CD14-positive monocyte (primary cell): ENCODE measurements at regions not wholly inside any gene's neighbourhood (a gene's known extent, or its start where the extent isn't known, plus 50 kb on each side); places are given as distances from the start of the nearest gene placed in this dataset.

Experiments
- DNase-seq, 3 donors: peaks; one replicate each; pipeline ENCODE4 v3.0.0-alpha.2; 2011 to 2022
- H2AFZ ChIP-seq: 2 replicates; pipeline ENCODE4 v1.6.0; 2012; ENCODE audit warnings: mild to moderate bottlenecking, low read depth, low read length, inconsistent platforms; ENCODE audit not compliant: insufficient read depth, poor library complexity, severe bottlenecking
- H3K27ac ChIP-seq, 2 donors: 1 replicate in 1 of 2; 2 replicates in 1 of 2; pipeline ENCODE4 v1.5.1; 2012 to 2013; ENCODE audit warnings: low read length in 2 of 2, control low read depth in 1 of 2, inconsistent platforms in 1 of 2, low read depth in 1 of 2, mild to moderate bottlenecking in 1 of 2
- H3K27me3 ChIP-seq, 2 donors: one replicate each; pipeline versions ENCODE4 v1.6.0 to v1.6.1; 2011 to 2013; ENCODE audit warnings: low read length in 2 of 2; ENCODE audit not compliant: control insufficient read depth in 2 of 2, insufficient read depth in 2 of 2
- H3K36me3 ChIP-seq, 2 donors: replicated peaks in 1 of 2; 1 replicate in 1 of 2; 2 replicates in 1 of 2; pipeline versions ENCODE4 v1.5.1 to v1.6.1; 2012 to 2013; ENCODE audit warnings: low read length in 2 of 2, control low read depth in 1 of 2, inconsistent platforms in 1 of 2, mild to moderate bottlenecking in 1 of 2; ENCODE audit not compliant: insufficient read depth in 2 of 2, control insufficient read depth in 1 of 2
- H3K4me1 ChIP-seq, 2 donors: 1 replicate in 1 of 2; 2 replicates in 1 of 2; pipeline versions ENCODE4 v1.5.1 to v1.6.1; 2012 to 2013; ENCODE audit warnings: low read length in 2 of 2, control low read depth in 1 of 2, inconsistent platforms in 1 of 2, mild to moderate bottlenecking in 1 of 2, moderate library complexity in 1 of 2; ENCODE audit not compliant: insufficient read depth in 2 of 2, control insufficient read depth in 1 of 2
- H3K4me2 ChIP-seq: replicated peaks from 2 replicates; pipeline ENCODE3; 2012; ENCODE audit warnings: low read length, moderate library complexity, mild to moderate bottlenecking; ENCODE audit not compliant: poor library complexity, severe bottlenecking; ENCODE audit errors: extremely low read depth
- H3K4me3 ChIP-seq, 3 experiments: fragments of 200-600 bp in 1 of 3; sonication (generic) in 1 of 3; replicated peaks in 1 of 3; 1 replicate in 2 of 3; 2 replicates in 1 of 3; pipeline ENCODE4 v1.5.1; 2011 to 2013; ENCODE audit warnings: low read length in 3 of 3, mild to moderate bottlenecking in 3 of 3, control low read depth in 2 of 3, low read depth in 2 of 3, inconsistent platforms in 1 of 3, moderate library complexity in 1 of 3
- H3K79me2 ChIP-seq: 2 replicates; pipeline ENCODE4 v1.6.0; 2012; ENCODE audit warnings: mild to moderate bottlenecking, control low read depth, inconsistent platforms, low read length, moderate library complexity; ENCODE audit not compliant: insufficient read depth
- H3K9ac ChIP-seq: 2 replicates; pipeline ENCODE4 v1.6.0; 2017; ENCODE audit warnings: low read length, mild to moderate bottlenecking; ENCODE audit not compliant: insufficient read depth, poor library complexity, severe bottlenecking
- H3K9me3 ChIP-seq, 2 donors: replicated peaks in 1 of 2; 1 replicate in 1 of 2; 2 replicates in 1 of 2; pipeline versions ENCODE4 v1.5.1 to v1.6.1; 2012 to 2013; ENCODE audit warnings: low read length in 2 of 2, control low read depth in 1 of 2; ENCODE audit not compliant: control insufficient read depth in 1 of 2, insufficient read depth in 1 of 2
- H4K20me1 ChIP-seq: 2 replicates; pipeline ENCODE4 v1.6.0; 2012; ENCODE audit warnings: mild to moderate bottlenecking, low read length, control low read depth, moderate library complexity; ENCODE audit not compliant: insufficient read depth
- H3K27ac Mint-ChIP-seq, 7 donors: one replicate each; pipeline ENCODE4 v1.8.0; 2020; ENCODE audit warnings: mild to moderate bottlenecking in 7 of 7, mixed read lengths in 7 of 7, moderate library complexity in 6 of 7, inconsistent platforms in 2 of 7
- H3K27me3 Mint-ChIP-seq, 3 donors: one replicate each; pipeline ENCODE4 v1.8.0; 2021 to 2022; ENCODE audit warnings: low read depth in 3 of 3, mild to moderate bottlenecking in 3 of 3, mixed read lengths in 3 of 3, moderate library complexity in 3 of 3, inconsistent platforms in 1 of 3
- H3K36me3 Mint-ChIP-seq, 2 donors: one replicate each; pipeline ENCODE4 v1.8.0; 2020; ENCODE audit warnings: mixed read lengths in 2 of 2, inconsistent platforms in 1 of 2, mild to moderate bottlenecking in 1 of 2
- H3K4me1 Mint-ChIP-seq: one replicate; pipeline ENCODE4 v1.8.0; 2020; ENCODE audit warnings: mild to moderate bottlenecking, mixed read lengths
- H3K4me3 Mint-ChIP-seq, 2 donors: one replicate each; pipeline ENCODE4 v1.8.0; 2020; ENCODE audit warnings: mild to moderate bottlenecking in 2 of 2, mixed read lengths in 2 of 2, moderate library complexity in 1 of 2
- H3K9me3 Mint-ChIP-seq, 7 donors: one replicate each; pipeline ENCODE4 v1.8.0; 2020 to 2022; ENCODE audit warnings: mixed read lengths in 7 of 7, mild to moderate bottlenecking in 6 of 7, moderate library complexity in 6 of 7, inconsistent platforms in 2 of 7
- CTCF ChIP-seq: fragments of 200-600 bp; IDR thresholded peaks from one replicate; pipeline ENCODE4 v1.8.0; 2022; ENCODE audit warnings: antibody characterized with exemption, mild to moderate bottlenecking
- WGBS: methylation state at CpG from one replicate; pipeline ENCODE4 v1.1.5; 2013; ENCODE audit warnings: missing lambda C conversion rate; ENCODE audit not compliant: insufficient coverage; 5-methylcytosine and 5-hydroxymethylcytosine counted together
- intact Hi-C, 2 donors: fragments of 100-400 bp; cut with micrococcal nuclease; formaldehyde crosslinking; loops; one replicate each; pipeline versions ENCODE4 v1.15.0 to v1.15.1; 2023

- peaks cover 0 to 9% (median 4%) of the 10 kb centered on the region in 7 donors for H3K9me3 Mint-ChIP-seq
- no peaks in the 10 kb centered on the region for H3K79me2 ChIP-seq
- DNase-seq, result no peak
- H3K27ac ChIP-seq, result no peak overlapping the region
- no peaks in the 10 kb centered on the region for H3K27me3 ChIP-seq
- H3K4me3 ChIP-seq, result no peak overlapping the region
- no peak overlapping the region for H3K9ac ChIP-seq
- intact Hi-C loops, result no loop called here
- no CpG with 5 or more reads among the region's 1 CpG for WGBS
- H3K27ac Mint-ChIP-seq, result no peak overlapping the region
- TF ChIP-seq CTCF, result no peak
- H3K27me3 Mint-ChIP-seq, result peaks cover 2 to 4% (median 3%) of the 10 kb centered on the region in 3 donors
- no peaks in the 10 kb centered on the region for H3K4me1 ChIP-seq
- H3K9me3 ChIP-seq, result peaks cover 0 to 4% of the 10 kb centered on the region in 2 donors
- H3K36me3 ChIP-seq, result no peaks in the 10 kb centered on the region
- H3K36me3 Mint-ChIP-seq, result no peaks in the 10 kb centered on the region
- no peak overlapping the region for H3K4me2 ChIP-seq
- H2AFZ ChIP-seq, result no peak overlapping the region
- no peaks in the 10 kb centered on the region for H4K20me1 ChIP-seq
- no peak overlapping the region for H3K4me3 Mint-ChIP-seq
- H3K4me1 Mint-ChIP-seq, result peaks cover 4% of the 10 kb centered on the region
These were observed 79.4 kb upstream of the FAM136A start for GRCh38 chr2:70381235-70381634.

GRCh38 chr2:70380621-70381020 is 78.8 kb upstream of the FAM136A start:
- H3K36me3 ChIP-seq, result no peaks in the 10 kb centered on the region
- no peak overlapping the region for H2AFZ ChIP-seq
- Mint-ChIP-seq H3K27ac (no peak overlapping the region), H3K27me3 (peaks cover 2 to 4% (median 3%) of the 10 kb centered on the region in 3 donors), H3K9me3 (peaks cover 0 to 9% (median 4%) of the 10 kb centered on the region in 7 donors), H3K4me1 (peaks cover 4% of the 10 kb centered on the region), H3K36me3 (no peaks in the 10 kb centered on the region), H3K4me3 (no peak overlapping the region)
- intact Hi-C loops, result no loop called here
- no peak overlapping the region for H3K4me2 ChIP-seq
- H3K9me3 ChIP-seq, result peaks cover 0 to 4% of the 10 kb centered on the region in 2 donors
- no peak for DNase-seq
- H3K4me1 ChIP-seq, result no peaks in the 10 kb centered on the region
- WGBS, result no CpG with 5 or more reads among the region's 4 CpGs
- H4K20me1 ChIP-seq, result no peaks in the 10 kb centered on the region
- no peak overlapping the region for H3K27ac ChIP-seq
- no peak overlapping the region for H3K4me3 ChIP-seq
- no peaks in the 10 kb centered on the region for H3K27me3 ChIP-seq
- no peaks in the 10 kb centered on the region for H3K79me2 ChIP-seq
- H3K9ac ChIP-seq, result no peak overlapping the region
- no peak for TF ChIP-seq CTCF
